LHCN-M2 (cell line): ENCODE measurements at regions not wholly inside any gene's neighbourhood (a gene's known extent, or its start where the extent isn't known, plus 50 kb on each side); places are given as distances from the start of the nearest gene placed in this dataset.
A peak's percentile ranks its signal among the peaks of the same experiment; 100 is the strongest.

Experiments used
- DNase-seq: peaks from one replicate; pipeline ENCODE4 v3.0.0-alpha.2; 2012; ENCODE audit warnings: low read depth

DNA sequence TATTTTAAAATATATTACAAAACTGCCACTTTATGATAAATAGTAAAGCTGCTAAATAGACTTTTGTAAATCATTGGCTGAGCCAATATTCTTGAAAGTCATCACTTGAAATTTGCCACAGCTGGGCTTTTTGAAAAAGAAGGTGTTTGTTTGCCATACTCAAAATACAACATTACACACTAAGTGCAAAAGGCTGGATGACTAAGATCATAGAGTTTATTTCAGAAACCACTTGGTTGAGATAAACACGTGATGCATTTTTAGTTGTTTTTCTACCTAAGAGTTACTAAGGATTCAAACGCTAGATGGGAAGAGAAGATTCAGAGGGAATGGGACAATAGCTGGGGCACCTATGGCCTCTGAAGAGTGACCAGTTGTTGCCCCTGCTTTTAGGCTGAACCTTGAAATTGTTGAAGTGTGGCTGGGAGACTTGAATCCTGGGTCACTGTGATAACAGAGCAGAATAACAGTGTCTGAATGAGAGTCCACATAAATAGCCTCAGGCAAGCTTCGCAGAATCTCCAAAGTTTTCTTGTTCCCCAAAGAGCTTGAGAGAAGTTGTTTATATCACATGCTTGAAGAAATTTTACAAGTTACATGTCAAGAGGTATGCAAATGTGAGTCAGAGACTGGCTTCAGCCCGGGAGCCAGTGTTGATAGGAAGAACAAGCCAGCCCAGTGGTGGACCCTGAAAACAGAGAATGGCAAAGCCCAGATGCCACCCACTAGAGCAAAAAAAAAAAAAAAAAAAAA lies 409.8 kb downstream of the GPD2 start:
- peak; percentile 3 for DNase-seq

- DNase-seq: no peak
These were observed 405.3 kb upstream of the GALNT5 start for GRCh38 chr2:156852210-156852609.

DNA sequence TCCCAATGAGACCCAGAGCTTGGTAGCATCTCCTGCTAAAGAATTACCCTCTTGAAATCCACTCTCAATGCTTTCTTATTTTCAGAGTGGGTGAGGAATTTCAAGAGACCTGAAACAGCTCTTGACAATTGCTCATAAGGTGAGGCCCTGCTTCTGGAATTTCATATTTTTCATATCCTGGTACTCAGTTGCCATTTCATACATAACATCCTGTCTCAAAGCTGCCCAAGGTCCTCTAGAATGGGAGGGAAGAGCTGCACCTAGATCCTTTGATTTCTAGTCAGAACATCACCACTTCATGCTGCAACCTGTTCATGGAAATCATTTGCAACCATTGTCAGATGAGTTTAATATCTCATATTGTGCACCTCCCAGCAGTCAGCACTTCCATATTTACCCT lies 404.8 kb upstream of the GALNT5 start:
- no peak for DNase-seq

DNA sequence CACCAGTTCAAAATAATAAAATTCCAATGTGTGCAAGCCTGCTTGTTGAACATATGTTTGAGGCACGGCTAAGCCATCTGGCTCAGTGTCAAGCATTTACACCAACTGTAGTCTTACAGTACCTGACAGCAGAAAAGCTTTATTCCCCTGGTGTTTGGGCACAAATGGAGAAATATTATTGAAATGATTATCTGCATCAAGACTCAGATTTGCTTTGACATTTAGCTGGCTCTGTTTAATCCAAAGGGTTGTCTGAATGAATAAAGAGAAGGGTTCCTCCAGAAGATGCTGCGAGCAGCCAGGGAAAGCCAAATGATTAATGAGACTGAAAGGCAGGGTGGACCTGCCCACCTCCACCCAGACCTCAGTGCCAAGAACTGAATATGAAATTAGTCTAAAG lies 393.2 kb upstream of the GALNT5 start:
- DNase-seq: peak; percentile 2

- DNase-seq: no peak
These were observed 392.8 kb upstream of the GALNT5 start for GRCh38 chr2:156864753-156865152.

DNA sequence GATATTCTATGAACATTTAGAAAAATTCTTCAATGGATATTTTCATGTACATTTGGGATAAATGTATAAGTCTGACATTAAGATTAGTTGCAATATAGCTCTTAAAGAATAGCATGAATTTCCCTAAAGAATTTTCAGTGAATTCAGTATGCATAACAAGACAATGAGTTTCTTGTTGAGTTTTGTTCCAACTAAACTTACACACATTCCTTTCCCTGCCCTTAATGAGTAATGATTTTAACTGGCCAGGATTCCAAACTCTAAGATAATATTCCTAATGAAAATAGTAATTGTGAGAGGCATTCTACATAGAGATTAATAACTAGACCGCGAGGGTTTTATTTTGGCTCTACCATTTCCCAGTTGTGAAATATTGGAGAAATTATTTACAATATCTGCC lies 390.3 kb upstream of the GALNT5 start:
- no peak for DNase-seq

DNA sequence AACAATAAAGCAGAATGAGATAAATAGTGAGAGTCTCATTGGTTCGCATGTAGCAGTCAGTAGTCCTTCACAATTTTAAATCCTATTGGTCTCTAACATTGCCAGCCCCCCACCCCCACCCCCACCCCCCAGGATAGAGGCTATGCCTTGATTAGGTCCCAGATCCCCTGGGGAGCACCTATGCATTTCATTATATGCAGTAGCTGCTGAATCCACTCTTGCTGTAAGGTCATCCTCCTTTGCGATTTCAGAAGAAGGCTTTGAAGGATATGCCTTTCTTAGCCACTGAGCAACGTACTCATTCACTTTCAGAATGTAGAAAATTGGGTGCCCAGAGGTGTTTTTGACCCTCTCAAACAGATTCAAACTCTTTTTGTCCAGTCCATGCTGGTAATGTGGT lies 382.8 kb upstream of the GALNT5 start:
- DNase-seq: no peak

- DNase-seq: peak; percentile 75
These were observed 373.7 kb upstream of the GALNT5 start for GRCh38 chr2:156883804-156884203.

DNA sequence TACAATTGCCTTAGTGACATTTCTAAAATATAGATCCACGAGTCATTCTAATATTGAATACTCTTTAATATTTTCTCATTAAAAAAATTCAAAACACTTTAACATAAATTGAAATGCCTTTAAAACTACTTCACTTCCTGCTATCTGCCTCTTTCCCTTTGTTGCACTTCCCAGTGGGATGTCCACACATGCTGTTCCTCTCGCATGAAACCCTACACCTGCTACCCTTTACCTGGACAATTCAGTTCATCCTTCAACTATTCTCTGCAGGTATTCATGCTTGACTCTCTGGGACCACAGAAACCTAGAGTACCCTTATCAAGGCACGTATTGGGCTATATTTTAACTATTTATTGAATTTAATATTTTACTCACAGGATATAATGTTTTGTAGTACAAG lies 373.3 kb upstream of the GALNT5 start:
- DNase-seq: no peak

DNA sequence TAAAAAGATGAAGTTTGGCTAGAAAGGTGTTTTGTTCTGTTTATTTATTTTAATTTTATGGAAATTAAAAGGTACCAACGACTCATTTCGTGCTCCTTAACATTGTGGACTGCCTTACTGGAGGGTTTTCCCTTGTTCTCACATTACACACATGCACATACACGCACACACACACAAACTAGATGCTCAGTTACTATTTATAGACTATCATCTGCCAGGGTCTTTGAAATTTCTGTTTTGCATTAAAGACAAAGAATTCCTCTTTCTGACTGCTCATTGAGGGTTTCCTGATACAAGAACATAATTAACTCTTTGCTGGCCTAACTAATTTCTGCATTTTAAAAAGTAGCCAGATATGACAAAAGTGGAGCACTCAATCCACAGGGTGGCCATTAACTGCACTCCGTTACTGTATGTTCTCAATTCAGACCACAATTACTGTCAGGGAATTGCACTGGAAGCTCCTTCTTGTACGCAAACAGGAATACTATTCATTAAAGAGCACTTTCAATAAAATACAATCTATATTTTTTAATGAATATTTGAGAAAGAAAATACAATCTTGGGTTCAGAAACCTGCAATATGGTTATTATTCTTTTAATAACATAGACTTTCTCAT lies 366.9 kb upstream of the GALNT5 start:
- DNase-seq: no peak

- DNase-seq: no peak
These were observed 365.9 kb upstream of the GALNT5 start for GRCh38 chr2:156891609-156892008.

DNA sequence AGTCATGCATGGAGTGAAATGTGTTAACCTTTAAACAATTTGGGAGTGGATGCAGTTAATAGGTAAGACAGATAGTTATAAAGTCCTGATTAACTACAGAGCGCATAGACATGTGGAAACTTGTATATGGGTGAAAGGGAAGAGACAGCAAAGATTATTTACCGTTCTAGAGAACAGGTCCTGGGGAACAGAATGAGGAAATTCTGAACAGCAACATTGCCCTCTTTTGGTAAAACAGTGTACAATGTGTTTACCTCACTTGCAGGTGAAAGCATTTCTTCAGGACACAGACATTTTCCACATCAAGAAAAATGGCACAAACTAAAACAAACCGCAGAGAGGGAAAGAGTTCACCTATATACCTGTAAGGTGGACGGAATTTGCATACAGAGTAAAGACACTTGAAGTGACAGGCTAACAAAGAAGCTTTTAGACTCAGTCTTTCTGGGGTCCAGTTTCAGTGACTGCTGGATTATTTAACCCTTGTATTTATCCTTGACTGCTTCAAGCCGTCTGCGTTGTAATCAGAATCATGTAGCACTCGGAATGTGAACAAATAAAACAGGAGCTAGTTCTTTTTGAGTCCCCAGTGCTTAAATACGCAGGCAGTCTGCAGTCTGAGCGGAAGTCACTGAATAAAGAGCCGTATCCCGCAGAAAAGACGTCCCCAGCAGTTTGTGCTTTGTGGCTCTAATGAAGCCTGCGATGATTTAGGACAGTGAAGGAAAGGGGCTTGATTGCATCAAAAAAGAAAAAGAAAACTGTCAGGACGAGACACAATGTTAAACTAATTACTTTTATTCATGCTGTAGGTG lies 364.8 kb upstream of the GALNT5 start:
- DNase-seq: peak; percentile 61

DNA sequence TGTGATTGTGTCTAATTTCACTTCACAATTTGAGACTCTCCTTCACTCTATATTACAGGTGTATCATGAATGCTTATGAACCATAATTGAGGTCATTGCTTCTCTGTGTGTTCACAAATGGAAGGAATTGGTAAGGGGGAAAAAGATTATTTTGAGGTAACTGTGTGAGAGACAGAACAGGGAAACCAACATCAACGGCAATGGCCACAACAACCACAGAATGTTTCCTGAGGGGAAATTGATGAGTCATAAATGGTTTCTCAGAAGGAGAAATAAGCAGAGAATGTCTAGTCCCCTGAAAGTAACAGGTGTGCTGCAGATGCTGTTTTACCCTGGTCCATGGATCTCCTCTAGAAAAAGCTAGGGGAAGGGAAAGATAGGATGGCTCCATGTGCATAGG lies 361.2 kb upstream of the GALNT5 start:
- peak; percentile 85 for DNase-seq

GRCh38 chr2:156897548-156897947 lies 360.0 kb upstream of the GALNT5 start:
- DNase-seq: no peak

- DNase-seq: no peak
These were observed 356.0 kb upstream of the GALNT5 start for GRCh38 chr2:156901373-156902031.

GRCh38 chr2:156903335-156903734 lies 354.2 kb upstream of the GALNT5 start:
- peak; percentile 67 for DNase-seq

- no peak for DNase-seq
These were observed 349.7 kb upstream of the GALNT5 start for GRCh38 chr2:156907806-156908205.

DNA sequence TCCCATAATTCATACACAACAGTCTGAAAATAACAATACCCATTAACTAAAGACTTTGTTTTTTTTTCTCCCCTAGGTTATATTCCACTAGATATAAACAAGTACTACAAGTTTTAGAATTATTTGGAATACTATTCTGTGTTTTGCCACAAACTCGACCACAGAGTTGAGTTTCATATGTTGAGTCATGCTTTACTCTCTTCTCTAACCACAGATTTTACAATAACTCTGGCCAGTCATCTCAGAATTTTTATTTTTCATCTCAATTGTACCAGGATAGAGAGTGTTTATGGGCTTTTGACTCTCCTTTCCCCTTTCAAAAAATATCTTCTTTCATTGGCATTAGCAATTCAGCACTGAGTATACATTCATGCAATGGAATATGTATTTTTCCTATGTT lies 348.7 kb upstream of the GALNT5 start:
- DNase-seq: peak; percentile 89

GRCh38 chr2:156909983-156910382 lies 347.5 kb upstream of the GALNT5 start:
- DNase-seq: no peak

DNA sequence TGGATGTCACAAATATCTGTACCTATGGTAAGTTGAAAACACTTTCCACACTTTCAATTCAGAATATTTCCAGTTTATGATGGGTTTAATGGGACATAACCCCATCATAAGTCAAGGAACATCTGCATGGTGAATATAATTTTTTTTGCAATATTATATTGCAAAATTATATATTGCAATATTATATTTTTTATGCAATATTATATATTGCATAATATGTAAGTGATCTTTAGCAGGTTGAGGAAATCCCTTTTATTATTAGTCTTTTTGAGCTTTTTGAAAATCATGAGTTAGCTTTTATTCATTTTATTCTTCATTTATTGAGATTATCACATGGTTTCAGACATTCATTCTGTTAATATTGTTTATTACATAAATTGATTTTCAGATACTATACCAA lies 342.2 kb upstream of the GALNT5 start:
- no peak for DNase-seq

DNA sequence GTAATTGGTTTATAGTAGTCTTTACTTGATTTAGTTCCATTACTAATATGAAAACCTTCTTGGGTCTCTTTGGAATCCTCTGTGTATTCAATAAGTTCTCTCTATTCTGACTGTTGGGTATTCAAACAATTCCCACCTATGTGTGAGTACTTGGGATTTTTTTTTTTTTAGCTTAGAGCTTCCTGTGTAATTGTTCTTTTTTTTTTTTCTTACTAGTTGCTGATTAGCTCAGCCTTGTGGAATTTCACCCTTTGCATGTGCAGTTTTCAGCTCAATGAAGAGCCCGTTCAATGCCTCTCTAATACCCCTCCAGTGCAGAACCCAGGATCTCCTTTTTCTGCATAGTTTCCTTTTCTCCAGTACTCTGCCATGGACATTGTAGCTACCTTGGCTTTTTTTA lies 339.1 kb upstream of the GALNT5 start:
- no peak for DNase-seq

GRCh38 chr2:156930423-156930822 lies 327.1 kb upstream of the GALNT5 start:
- DNase-seq: no peak
